ENCODE measurements at regions not wholly inside any gene's neighbourhood (a gene's known extent, or its start where the extent isn't known, plus 50 kb on each side); places are given as distances from the start of the nearest gene placed in this dataset.

- TF ChIP-seq, protein P1, sequence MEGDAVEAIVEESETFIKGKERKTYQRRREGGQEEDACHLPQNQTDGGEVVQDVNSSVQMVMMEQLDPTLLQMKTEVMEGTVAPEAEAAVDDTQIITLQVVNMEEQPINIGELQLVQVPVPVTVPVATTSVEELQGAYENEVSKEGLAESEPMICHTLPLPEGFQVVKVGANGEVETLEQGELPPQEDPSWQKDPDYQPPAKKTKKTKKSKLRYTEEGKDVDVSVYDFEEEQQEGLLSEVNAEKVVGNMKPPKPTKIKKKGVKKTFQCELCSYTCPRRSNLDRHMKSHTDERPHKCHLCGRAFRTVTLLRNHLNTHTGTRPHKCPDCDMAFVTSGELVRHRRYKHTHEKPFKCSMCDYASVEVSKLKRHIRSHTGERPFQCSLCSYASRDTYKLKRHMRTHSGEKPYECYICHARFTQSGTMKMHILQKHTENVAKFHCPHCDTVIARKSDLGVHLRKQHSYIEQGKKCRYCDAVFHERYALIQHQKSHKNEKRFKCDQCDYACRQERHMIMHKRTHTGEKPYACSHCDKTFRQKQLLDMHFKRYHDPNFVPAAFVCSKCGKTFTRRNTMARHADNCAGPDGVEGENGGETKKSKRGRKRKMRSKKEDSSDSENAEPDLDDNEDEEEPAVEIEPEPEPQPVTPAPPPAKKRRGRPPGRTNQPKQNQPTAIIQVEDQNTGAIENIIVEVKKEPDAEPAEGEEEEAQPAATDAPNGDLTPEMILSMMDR (IDR thresholded peaks at IDR 0.05), result no peak
- TF ChIP-seq POLR2A (IDR thresholded peaks at IDR 0.05), result no peak
Observed at GRCh38 chr1:164360265-164360664, 198.7 kb upstream of the PBX1 start.
